ENCODE measurements at regions not wholly inside any gene's neighbourhood (a gene's known extent, or its start where the extent isn't known, plus 50 kb on each side); places are given as distances from the start of the nearest gene placed in this dataset.

GRCh38 chr1:106944721-106945120, 111.8 kb upstream of the PRMT6 start:
- CTCF ChIA-PET, result no interaction called here
- BruUV-seq (replicated peaks), result no TSS peak
- no peak overlapping the region for H3K27ac ChIP-seq (ENCODE audit: low read depth, low read length, poor library complexity, severe bottlenecking)

GRCh38 chr1:106952776-106953175, 103.7 kb upstream of the PRMT6 start:
- intact Hi-C loops (cut with micrococcal nuclease; ENCODE audit: unreplicated experiment), result no loop called here
- no peak for DNase-seq (ENCODE audit: low spot score)
- Histone ChIP-seq H3K9me3 (ENCODE audit: low read depth, low read length, poor library complexity, severe bottlenecking) (no peaks in the 10 kb centered on the region), H3K27me3 (replicated peaks; ENCODE audit: insufficient read depth, low read depth, low read length, poor library complexity) (no peaks in the 10 kb centered on the region), H3K4me3 (ENCODE audit: low read depth, low read length, poor library complexity, severe bottlenecking) (no peak overlapping the region), H3K4me1 (ENCODE audit: insufficient read depth, low read length, poor library complexity, severe bottlenecking) (peaks cover 26% of the 10 kb centered on the region), H3K27ac (ENCODE audit: low read depth, low read length, poor library complexity, severe bottlenecking) (no peak overlapping the region), H3K36me3 (ENCODE audit: insufficient read depth, low read length, poor library complexity, severe bottlenecking) (no peaks in the 10 kb centered on the region)
- BruUV-seq (replicated peaks), result no TSS peak
- POLR2A ChIA-PET (ENCODE audit: low non-redundant PET), result no interaction called here
- TF ChIP-seq EZH2 (IDR thresholded peaks at IDR 0.05; ENCODE audit: borderline replicate concordance, low read depth, low read length, poor library complexity, severe bottlenecking), result no peak
- no peak for TF ChIP-seq CTCF (conservative IDR thresholded peaks at IDR 0.05; ENCODE audit: low read depth, low read length)
- CTCF ChIA-PET, result no interaction called here

More at GRCh38 chr1:106944721-106945120, 111.8 kb upstream of the PRMT6 start:
- intact Hi-C loops (cut with micrococcal nuclease; ENCODE audit: unreplicated experiment), result no loop called here
- no peaks in the 10 kb centered on the region for H3K27me3 ChIP-seq (replicated peaks; ENCODE audit: insufficient read depth, low read depth, low read length, poor library complexity)
- no peaks in the 10 kb centered on the region for H3K36me3 ChIP-seq (ENCODE audit: insufficient read depth, low read length, poor library complexity, severe bottlenecking)
- H3K4me1 ChIP-seq (ENCODE audit: insufficient read depth, low read length, poor library complexity, severe bottlenecking), result no peaks in the 10 kb centered on the region
- H3K4me3 ChIP-seq (ENCODE audit: low read depth, low read length, poor library complexity, severe bottlenecking), result no peak overlapping the region
- TF ChIP-seq CTCF (conservative IDR thresholded peaks at IDR 0.05; ENCODE audit: low read depth, low read length), result no peak
- TF ChIP-seq EZH2 (IDR thresholded peaks at IDR 0.05; ENCODE audit: borderline replicate concordance, low read depth, low read length, poor library complexity, severe bottlenecking), result no peak
- POLR2A ChIA-PET (ENCODE audit: low non-redundant PET), result no interaction called here
- no peaks in the 10 kb centered on the region for H3K9me3 ChIP-seq (ENCODE audit: low read depth, low read length, poor library complexity, severe bottlenecking)
- peak; percentile 12 for DNase-seq (ENCODE audit: low spot score)

- H3K36me3 ChIP-seq (ENCODE audit: insufficient read depth, low read length, poor library complexity, severe bottlenecking), result no peaks in the 10 kb centered on the region
- TF ChIP-seq CTCF (conservative IDR thresholded peaks at IDR 0.05; ENCODE audit: low read depth, low read length) (no peak), EZH2 (IDR thresholded peaks at IDR 0.05; ENCODE audit: borderline replicate concordance, low read depth, low read length, poor library complexity, severe bottlenecking) (no peak)
- intact Hi-C loops (cut with micrococcal nuclease; ENCODE audit: unreplicated experiment), result no loop called here
- peaks cover 26% of the 10 kb centered on the region for H3K4me1 ChIP-seq (ENCODE audit: insufficient read depth, low read length, poor library complexity, severe bottlenecking)
- no peak overlapping the region for H3K4me3 ChIP-seq (ENCODE audit: low read depth, low read length, poor library complexity, severe bottlenecking)
- no peak overlapping the region for H3K27ac ChIP-seq (ENCODE audit: low read depth, low read length, poor library complexity, severe bottlenecking)
- ChIA-PET CTCF (no interaction called here), POLR2A (ENCODE audit: low non-redundant PET) (no interaction called here)
- no peaks in the 10 kb centered on the region for H3K9me3 ChIP-seq (ENCODE audit: low read depth, low read length, poor library complexity, severe bottlenecking)
- H3K27me3 ChIP-seq (replicated peaks; ENCODE audit: insufficient read depth, low read depth, low read length, poor library complexity), result no peaks in the 10 kb centered on the region
- DNase-seq (ENCODE audit: low spot score), result peak; percentile 53
- no TSS peak for BruUV-seq (replicated peaks)
Observed at GRCh38 chr1:106954661-106955229, 101.7 kb upstream of the PRMT6 start.

Measured in A673 (cell line).